ENCODE measurements at regions not wholly inside any gene's neighbourhood (a gene's known extent, or its start where the extent isn't known, plus 50 kb on each side); places are given as distances from the start of the nearest gene placed in this dataset.

GRCh38 chr16:59699786-59700185 is 965.7 kb upstream of the GOT2 start:
- no peaks in the 10 kb centered on the region for H3K9me3 ChIP-seq
- H3K9ac ChIP-seq = no peak overlapping the region
- H3K4me1 ChIP-seq (ENCODE audit: control insufficient read depth in 1 of 2, insufficient read depth in 2 of 2, low read depth in 1 of 2, low read length in 1 of 2) = no peaks in the 10 kb centered on the region
- CTCF ChIA-PET = no interaction called here
- no peaks in the 10 kb centered on the region for H3K9me2 ChIP-seq
- H4K20me1 ChIP-seq (ENCODE audit: insufficient read depth) = no peaks in the 10 kb centered on the region
- no peak overlapping the region for H2AFZ ChIP-seq (ENCODE audit: low read depth)
- H3F3A ChIP-seq (replicated peaks; ENCODE audit: insufficient read depth) = no peaks in the 10 kb centered on the region
- no peaks in the 10 kb centered on the region for H3K36me3 ChIP-seq (replicated peaks in 1 of 2; ENCODE audit: control insufficient read depth in 1 of 2, insufficient read depth in 2 of 2, low read length in 1 of 2)
- no peak overlapping the region for H3K27ac ChIP-seq (ENCODE audit: low read depth in 2 of 2, low read length in 1 of 2)
- WGBS (ENCODE audit: low lambda C conversion rate) = 26% methylated on average over 1 of the region's 1 CpG
- POLR2A ChIA-PET = no interaction called here
- no peak overlapping the region for H3K4me2 ChIP-seq
- H3K79me2 ChIP-seq (ENCODE audit: insufficient read depth) = no peaks in the 10 kb centered on the region
- DNase-seq = no peak
- TF ChIP-seq PBX3 (IDR thresholded peaks at IDR 0.05) = no peak
- no peak for TF ChIP-seq MEF2A (IDR thresholded peaks at IDR 0.05; ENCODE audit: borderline replicate concordance, low read depth)
- no peak for TF ChIP-seq RXRA (IDR thresholded peaks at IDR 0.05; ENCODE audit: borderline replicate concordance, low read depth)
- TF ChIP-seq MAX (IDR thresholded peaks at IDR 0.05; ENCODE audit: low read depth) = no peak
- TF ChIP-seq GABPA (IDR thresholded peaks at IDR 0.05; ENCODE audit: low read depth) = no peak
- TF ChIP-seq RFX5 (IDR thresholded peaks at IDR 0.05; ENCODE audit: low read length) = no peak
- no peak overlapping the region for H3K4me3 ChIP-seq (ENCODE audit: low read depth in 2 of 2, low read length in 1 of 2)
- no peaks in the 10 kb centered on the region for H3K27me3 ChIP-seq (ENCODE audit: insufficient read depth)

GRCh38 chr16:59698346-59699020 is 964.4 kb upstream of the GOT2 start:
- ChIA-PET CTCF (no interaction called here), POLR2A (no interaction called here)
- Histone ChIP-seq H3K27ac (ENCODE audit: low read depth in 2 of 2, low read length in 1 of 2) (no peak overlapping the region), H3K36me3 (replicated peaks in 1 of 2; ENCODE audit: control insufficient read depth in 1 of 2, insufficient read depth in 2 of 2, low read length in 1 of 2) (no peaks in the 10 kb centered on the region), H2AFZ (ENCODE audit: low read depth) (no peak overlapping the region), H3K9me3 (no peaks in the 10 kb centered on the region), H3K4me2 (no peak overlapping the region), H3K9ac (no peak overlapping the region), H4K20me1 (ENCODE audit: insufficient read depth) (no peaks in the 10 kb centered on the region), H3K9me2 (no peaks in the 10 kb centered on the region), H3K4me3 (ENCODE audit: low read depth in 2 of 2, low read length in 1 of 2) (no peak overlapping the region), H3K79me2 (ENCODE audit: insufficient read depth) (no peaks in the 10 kb centered on the region), H3K4me1 (ENCODE audit: control insufficient read depth in 1 of 2, insufficient read depth in 2 of 2, low read depth in 1 of 2, low read length in 1 of 2) (no peaks in the 10 kb centered on the region), H3K27me3 (ENCODE audit: insufficient read depth) (no peaks in the 10 kb centered on the region), H3F3A (replicated peaks; ENCODE audit: insufficient read depth) (no peaks in the 10 kb centered on the region)
- 6% methylated on average over 3 of the region's 3 CpGs for WGBS (ENCODE audit: low lambda C conversion rate)
- DNase-seq = no peak
- no peak for TF ChIP-seq IRF3 (IDR thresholded peaks at IDR 0.05; ENCODE audit: low read depth, low read length)
- no peak for TF ChIP-seq TEAD4 (IDR thresholded peaks at IDR 0.05; ENCODE audit: borderline replicate concordance, insufficient read depth)
- no peak for TF ChIP-seq RXRA (IDR thresholded peaks at IDR 0.05; ENCODE audit: borderline replicate concordance, low read depth)
- TF ChIP-seq GABPA (IDR thresholded peaks at IDR 0.05; ENCODE audit: low read depth) = no peak
- no peak for TF ChIP-seq YY1 (IDR thresholded peaks at IDR 0.05; ENCODE audit: low read depth)
- no peak for TF ChIP-seq EZH2phosphoT487 (IDR thresholded peaks at IDR 0.05; ENCODE audit: borderline replicate concordance, low read depth)
- no peak for TF ChIP-seq FOSL2 (IDR thresholded peaks at IDR 0.05; ENCODE audit: borderline replicate concordance, low read depth)
- TF ChIP-seq CHD2 (IDR thresholded peaks at IDR 0.05; ENCODE audit: low read length, partially characterized antibody) = no peak
- no peak for TF ChIP-seq PBX3 (IDR thresholded peaks at IDR 0.05)
- TF ChIP-seq RAD21 (IDR thresholded peaks at IDR 0.05; ENCODE audit: low read length) = no peak
- TF ChIP-seq SMC3 (IDR thresholded peaks at IDR 0.05; ENCODE audit: low read depth, low read length) = no peak
- TF ChIP-seq FOXM1 (IDR thresholded peaks at IDR 0.05; ENCODE audit: low read depth) = no peak
- TF ChIP-seq USF2 (IDR thresholded peaks at IDR 0.05; ENCODE audit: borderline replicate concordance, low read depth, low read length) = no peak
- TF ChIP-seq CTCF (IDR thresholded peaks at IDR 0.05) = no peak
- no peak for TF ChIP-seq EP300 (IDR thresholded peaks at IDR 0.05; ENCODE audit: borderline replicate concordance in 1 of 2, low read depth in 1 of 2, low read length in 1 of 2)
- TF ChIP-seq MAX (IDR thresholded peaks at IDR 0.05; ENCODE audit: low read depth) = no peak
- TF ChIP-seq JUND (IDR thresholded peaks at IDR 0.05) = no peak

All from SK-N-SH (cell line).